ENCODE measurements at regions not wholly inside any gene's neighbourhood (a gene's known extent, or its start where the extent isn't known, plus 50 kb on each side); places are given as distances from the start of the nearest gene placed in this dataset.
"Not testable (repeated sequence)": the region's sequence is repeated elsewhere in the genome, so short reads cannot be mapped to it uniquely, and the experiment has no call there.

GRCh38 chr1:118812555-118812954 is 175.6 kb downstream of the TBX15 start:
- TF ChIP-seq CTCF (IDR thresholded peaks at IDR 0.05; ENCODE audit: borderline replicate concordance, extremely low read depth, low read length, poor library complexity, severe bottlenecking) (no peak), EZH2 (IDR thresholded peaks at IDR 0.05; ENCODE audit: borderline replicate concordance, low read depth, low read length, severe bottlenecking) (no peak)
- no peak overlapping the region for H3K9ac ChIP-seq (ENCODE audit: low read depth, low read length)
- H3K27me3 ChIP-seq (ENCODE audit: insufficient read depth, low read length, poor library complexity): no peaks in the 10 kb centered on the region
- no peaks in the 10 kb centered on the region for H4K20me1 ChIP-seq (ENCODE audit: insufficient read depth, low read length)
- no peak overlapping the region for H3K4me2 ChIP-seq (ENCODE audit: insufficient read depth, low read length)
- H3K4me3 ChIP-seq (ENCODE audit: low read depth in 1 of 2, low read length in 2 of 2): no peak overlapping the region
- H3K4me1 ChIP-seq (ENCODE audit: insufficient read depth, low read length): no peaks in the 10 kb centered on the region
- no peak for DNase-seq
- H3K27ac ChIP-seq (ENCODE audit: low read length): no peak overlapping the region
- no peaks in the 10 kb centered on the region for H3K36me3 ChIP-seq (ENCODE audit: insufficient read depth, low read length)
- H3K9me3 ChIP-seq (ENCODE audit: insufficient read depth, low read length, severe bottlenecking): no peaks in the 10 kb centered on the region
- H2AFZ ChIP-seq (ENCODE audit: low read depth, low read length): no peak overlapping the region
- H3K79me2 ChIP-seq (ENCODE audit: insufficient read depth, low read length): no peaks in the 10 kb centered on the region
- no peak for ATAC-seq (ENCODE audit: insufficient read depth, low read depth)

- Histone ChIP-seq H4K20me1 (ENCODE audit: insufficient read depth, low read length) (no peaks in the 10 kb centered on the region), H3K9me3 (ENCODE audit: insufficient read depth, low read length, severe bottlenecking) (no peaks in the 10 kb centered on the region), H3K4me3 (ENCODE audit: low read depth in 1 of 2, low read length in 2 of 2) (no peak overlapping the region), H2AFZ (ENCODE audit: low read depth, low read length) (no peak overlapping the region), H3K4me2 (ENCODE audit: insufficient read depth, low read length) (no peak overlapping the region), H3K27ac (ENCODE audit: low read length) (no peak overlapping the region), H3K36me3 (ENCODE audit: insufficient read depth, low read length) (no peaks in the 10 kb centered on the region), H3K79me2 (ENCODE audit: insufficient read depth, low read length) (no peaks in the 10 kb centered on the region), H3K4me1 (ENCODE audit: insufficient read depth, low read length) (no peaks in the 10 kb centered on the region), H3K27me3 (ENCODE audit: insufficient read depth, low read length, poor library complexity) (no peaks in the 10 kb centered on the region), H3K9ac (ENCODE audit: low read depth, low read length) (no peak overlapping the region)
- ATAC-seq (ENCODE audit: insufficient read depth, low read depth) (no peak), DNase-seq (no peak)
- TF ChIP-seq EZH2 (IDR thresholded peaks at IDR 0.05; ENCODE audit: borderline replicate concordance, low read depth, low read length, severe bottlenecking) (no peak), CTCF (IDR thresholded peaks at IDR 0.05; ENCODE audit: borderline replicate concordance, extremely low read depth, low read length, poor library complexity, severe bottlenecking) (no peak)
These were observed 177.0 kb downstream of the TBX15 start for GRCh38 chr1:118811156-118811555.

GRCh38 chr1:118809586-118809985 is 178.6 kb downstream of the TBX15 start:
- TF ChIP-seq EZH2 (IDR thresholded peaks at IDR 0.05; ENCODE audit: borderline replicate concordance, low read depth, low read length, severe bottlenecking) (no peak), CTCF (IDR thresholded peaks at IDR 0.05; ENCODE audit: borderline replicate concordance, extremely low read depth, low read length, poor library complexity, severe bottlenecking) (no peak)
- no peak overlapping the region for H3K4me2 ChIP-seq (ENCODE audit: insufficient read depth, low read length)
- no peak overlapping the region for H3K27ac ChIP-seq (ENCODE audit: low read length)
- no peaks in the 10 kb centered on the region for H3K36me3 ChIP-seq (ENCODE audit: insufficient read depth, low read length)
- no peak overlapping the region for H3K9ac ChIP-seq (ENCODE audit: low read depth, low read length)
- no peaks in the 10 kb centered on the region for H3K4me1 ChIP-seq (ENCODE audit: insufficient read depth, low read length)
- H3K27me3 ChIP-seq (ENCODE audit: insufficient read depth, low read length, poor library complexity): no peaks in the 10 kb centered on the region
- ATAC-seq (ENCODE audit: insufficient read depth, low read depth): no peak
- no peak overlapping the region for H2AFZ ChIP-seq (ENCODE audit: low read depth, low read length)
- no peak for DNase-seq
- H3K79me2 ChIP-seq (ENCODE audit: insufficient read depth, low read length): no peaks in the 10 kb centered on the region
- H3K9me3 ChIP-seq (ENCODE audit: insufficient read depth, low read length, severe bottlenecking): no peaks in the 10 kb centered on the region
- H4K20me1 ChIP-seq (ENCODE audit: insufficient read depth, low read length): no peaks in the 10 kb centered on the region
- no peak overlapping the region for H3K4me3 ChIP-seq (ENCODE audit: low read depth in 1 of 2, low read length in 2 of 2)

GRCh38 chr1:118803128-118803527 is 185.0 kb downstream of the TBX15 start:
- not testable (repeated sequence) for ATAC-seq (ENCODE audit: insufficient read depth, low read depth); H3K27me3 ChIP-seq (ENCODE audit: insufficient read depth, low read length, poor library complexity); H3K4me2 ChIP-seq (ENCODE audit: insufficient read depth, low read length); H3K9me3 ChIP-seq (ENCODE audit: insufficient read depth, low read length, severe bottlenecking); H3K4me1 ChIP-seq (ENCODE audit: insufficient read depth, low read length); H3K4me3 ChIP-seq (ENCODE audit: low read depth in 1 of 2, low read length in 2 of 2); H2AFZ ChIP-seq (ENCODE audit: low read depth, low read length); H4K20me1 ChIP-seq (ENCODE audit: insufficient read depth, low read length); H3K79me2 ChIP-seq (ENCODE audit: insufficient read depth, low read length); H3K36me3 ChIP-seq (ENCODE audit: insufficient read depth, low read length); H3K27ac ChIP-seq (ENCODE audit: low read length); H3K9ac ChIP-seq (ENCODE audit: low read depth, low read length); DNase-seq

Data from DND-41 (cell line).